ENCODE measurements at regions not wholly inside any gene's neighbourhood (a gene's known extent, or its start where the extent isn't known, plus 50 kb on each side); places are given as distances from the start of the nearest gene placed in this dataset.

- DNase-seq (ENCODE audit: low read depth): no peak
Measured at GRCh38 chr13:73633817-73634460, 500.3 kb downstream of the KLF12 start.

- DNase-seq (ENCODE audit: low read depth): no peak
Measured at GRCh38 chr13:73631411-73631810, 502.8 kb downstream of the KLF12 start.

GRCh38 chr13:73625562-73626339 lies 508.5 kb downstream of the KLF12 start:
- no peak for DNase-seq (ENCODE audit: low read depth)

GRCh38 chr13:73623281-73623680 lies 510.9 kb downstream of the KLF12 start:
- DNase-seq (ENCODE audit: low read depth): no peak

GRCh38 chr13:73622381-73622780 lies 511.8 kb downstream of the KLF12 start:
- DNase-seq (ENCODE audit: low read depth): no peak

GRCh38 chr13:73618275-73618865 lies 515.8 kb downstream of the KLF12 start:
- DNase-seq (ENCODE audit: low read depth): no peak

GRCh38 chr13:73616861-73617260 lies 517.3 kb downstream of the KLF12 start:
- DNase-seq (ENCODE audit: low read depth): no peak

GRCh38 chr13:73610799-73611592 lies 523.2 kb downstream of the KLF12 start:
- no peak for DNase-seq (ENCODE audit: low read depth)

- DNase-seq (ENCODE audit: low read depth): no peak
Measured at GRCh38 chr13:73608711-73609485, 525.3 kb downstream of the KLF12 start.

GRCh38 chr13:73608157-73608516 lies 526.1 kb downstream of the KLF12 start:
- DNase-seq (ENCODE audit: low read depth): no peak

GRCh38 chr13:73607489-73608156 lies 526.6 kb downstream of the KLF12 start:
- no peak for DNase-seq (ENCODE audit: low read depth)

- DNase-seq (ENCODE audit: low read depth): no peak
Measured at GRCh38 chr13:73603646-73604045, 530.6 kb downstream of the KLF12 start.

GRCh38 chr13:73602295-73602694 lies 531.9 kb downstream of the KLF12 start:
- peak; percentile 16 for DNase-seq (ENCODE audit: low read depth)

- no peak for DNase-seq (ENCODE audit: low read depth)
Measured at GRCh38 chr13:73601708-73602107, 532.5 kb downstream of the KLF12 start.

- DNase-seq (ENCODE audit: low read depth): no peak
Measured at GRCh38 chr13:73599232-73600128, 534.7 kb downstream of the KLF12 start.

- DNase-seq (ENCODE audit: low read depth): peak; percentile 39
Measured at GRCh38 chr13:73598020-73598712, 536.0 kb downstream of the KLF12 start.

- DNase-seq (ENCODE audit: low read depth): no peak
Measured at GRCh38 chr13:73596382-73596781, 537.6 kb downstream of the KLF5 start.

- no peak for DNase-seq (ENCODE audit: low read depth)
Measured at GRCh38 chr13:73593199-73593765, 534.5 kb downstream of the KLF5 start.

GRCh38 chr13:73591861-73592260 lies 533.1 kb downstream of the KLF5 start:
- DNase-seq (ENCODE audit: low read depth): no peak
